Fibroblast of mammary gland (primary cell): ENCODE measurements at regions not wholly inside any gene's neighbourhood (a gene's known extent, or its start where the extent isn't known, plus 50 kb on each side); places are given as distances from the start of the nearest gene placed in this dataset.

ENCODE experiments used
- DNase-seq: peaks from one replicate; pipeline ENCODE4 v3.0.0-alpha.2; 2010; ENCODE audit warnings: low read depth
- H3K4me3 ChIP-seq: 2 replicates; pipeline ENCODE4 v1.5.1; 2011; ENCODE audit warnings: low read depth, mild to moderate bottlenecking, low read length, moderate library complexity; ENCODE audit not compliant: control insufficient read depth
- TF ChIP-seq, protein P1 (sequence below): conservative IDR thresholded peaks from 2 replicates; pipeline ENCODE4 v1.5.1; 2011; ENCODE audit warnings: low read depth, low read length, inconsistent platforms; ENCODE audit not compliant: control insufficient read depth, insufficient read depth

DNA sequence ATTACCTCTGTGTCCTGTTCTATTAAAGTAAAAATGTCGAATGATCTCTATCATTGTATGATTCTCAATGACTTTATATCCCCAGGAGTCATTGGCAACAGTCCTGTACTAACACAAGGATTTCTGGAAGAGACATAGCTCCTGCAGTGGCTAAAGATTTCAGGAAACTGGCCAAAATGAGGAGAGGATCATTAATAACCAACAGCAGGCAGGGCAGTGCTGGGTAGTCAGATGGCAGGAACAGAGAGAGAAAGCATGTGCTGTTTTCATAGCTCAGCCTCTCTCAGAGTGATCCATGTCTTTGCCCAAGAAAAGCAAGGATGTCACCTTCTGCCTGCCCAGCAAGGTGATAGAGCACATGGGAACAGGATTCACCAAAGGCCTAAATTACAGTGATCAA lies 604.7 kb upstream of the PLXNA2 start:
- DNase-seq, result no peak
- no peak overlapping the region for H3K4me3 ChIP-seq
- TF ChIP-seq, protein P1, sequence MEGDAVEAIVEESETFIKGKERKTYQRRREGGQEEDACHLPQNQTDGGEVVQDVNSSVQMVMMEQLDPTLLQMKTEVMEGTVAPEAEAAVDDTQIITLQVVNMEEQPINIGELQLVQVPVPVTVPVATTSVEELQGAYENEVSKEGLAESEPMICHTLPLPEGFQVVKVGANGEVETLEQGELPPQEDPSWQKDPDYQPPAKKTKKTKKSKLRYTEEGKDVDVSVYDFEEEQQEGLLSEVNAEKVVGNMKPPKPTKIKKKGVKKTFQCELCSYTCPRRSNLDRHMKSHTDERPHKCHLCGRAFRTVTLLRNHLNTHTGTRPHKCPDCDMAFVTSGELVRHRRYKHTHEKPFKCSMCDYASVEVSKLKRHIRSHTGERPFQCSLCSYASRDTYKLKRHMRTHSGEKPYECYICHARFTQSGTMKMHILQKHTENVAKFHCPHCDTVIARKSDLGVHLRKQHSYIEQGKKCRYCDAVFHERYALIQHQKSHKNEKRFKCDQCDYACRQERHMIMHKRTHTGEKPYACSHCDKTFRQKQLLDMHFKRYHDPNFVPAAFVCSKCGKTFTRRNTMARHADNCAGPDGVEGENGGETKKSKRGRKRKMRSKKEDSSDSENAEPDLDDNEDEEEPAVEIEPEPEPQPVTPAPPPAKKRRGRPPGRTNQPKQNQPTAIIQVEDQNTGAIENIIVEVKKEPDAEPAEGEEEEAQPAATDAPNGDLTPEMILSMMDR, result no peak

DNA sequence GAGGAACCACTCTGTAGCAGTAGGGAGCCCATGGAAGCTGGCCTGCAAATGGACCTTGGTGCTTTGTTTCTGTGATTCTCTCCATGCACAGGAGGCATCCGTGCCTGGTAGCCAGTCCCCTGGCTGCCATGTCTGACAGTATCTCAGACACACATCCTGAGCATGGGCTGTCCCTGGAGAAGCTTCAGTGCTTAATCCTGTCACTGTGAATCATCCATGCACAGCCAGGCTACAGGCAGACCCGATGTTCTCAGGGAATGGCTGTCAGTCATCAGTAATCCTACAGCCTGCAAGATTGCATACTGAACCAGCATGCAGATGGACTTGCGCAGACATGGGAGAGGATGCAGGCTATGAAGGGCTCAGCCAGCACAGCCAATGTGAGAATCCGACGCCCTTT lies 606.3 kb upstream of the PLXNA2 start:
- H3K4me3 ChIP-seq, result no peak overlapping the region
- DNase-seq, result no peak

DNA sequence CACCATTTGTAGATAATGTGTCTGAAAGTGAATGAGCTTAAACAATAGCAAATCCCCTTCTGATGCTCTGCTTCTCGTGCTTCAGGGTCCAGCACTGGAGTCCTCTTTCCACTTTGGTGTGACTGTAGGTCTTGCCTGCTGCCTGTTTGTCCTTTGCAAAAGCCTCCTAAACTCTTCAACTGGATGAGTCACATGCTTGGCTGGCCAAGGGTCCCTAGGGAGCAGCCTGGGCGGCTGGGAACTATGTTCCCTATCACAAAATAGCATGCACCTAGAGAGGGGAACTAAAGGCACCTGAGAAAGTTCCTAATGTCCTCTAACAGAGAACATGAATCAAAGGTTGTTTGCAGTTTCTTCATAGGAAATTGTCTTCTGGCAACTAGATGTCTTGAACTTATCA lies 607.2 kb upstream of the PLXNA2 start:
- TF ChIP-seq, protein P1, result no peak
- DNase-seq, result no peak
- H3K4me3 ChIP-seq, result no peak overlapping the region

More for the DNA sequence above, 606.3 kb upstream of the PLXNA2 start:
- TF ChIP-seq, protein P1, result no peak

DNA sequence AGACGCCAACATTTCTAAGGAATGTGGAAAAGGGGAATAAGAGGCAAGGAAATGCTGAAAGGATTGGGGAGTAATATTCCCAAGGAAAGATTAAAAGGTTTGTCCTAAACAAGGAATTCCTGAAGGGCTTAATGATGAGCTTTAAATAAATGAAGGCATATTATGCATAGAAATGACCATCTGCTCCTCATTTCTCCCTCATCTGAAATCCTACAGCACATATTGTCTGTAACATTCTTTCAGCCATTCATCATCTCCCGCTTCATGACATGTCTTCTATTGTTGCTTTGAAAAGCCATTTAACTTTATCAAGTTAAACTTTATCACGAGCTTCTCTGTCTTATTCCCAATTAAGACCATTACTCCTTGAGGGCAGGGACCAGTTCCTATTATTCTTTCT lies 608.7 kb upstream of the PLXNA2 start:
- TF ChIP-seq, protein P1, result no peak
- DNase-seq, result no peak
- H3K4me3 ChIP-seq, result no peak overlapping the region

DNA sequence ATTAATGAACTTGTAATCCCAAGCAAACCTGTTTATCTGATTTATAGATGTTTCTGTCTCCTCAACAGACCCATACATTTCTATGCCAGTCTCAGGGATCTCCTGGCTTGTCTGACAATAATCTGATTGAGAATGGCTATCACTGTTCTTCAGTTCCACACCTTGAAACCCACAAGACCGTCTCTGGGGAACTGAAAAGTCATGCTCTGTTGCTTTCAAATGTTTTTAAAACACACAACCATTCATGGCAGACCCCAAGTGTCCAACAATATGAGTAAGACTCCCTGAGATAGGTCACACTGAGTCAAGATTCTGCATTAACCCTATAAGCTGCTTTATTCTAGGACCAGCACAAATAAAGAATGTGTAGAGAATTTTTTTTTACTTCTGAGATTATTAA lies 611.2 kb upstream of the PLXNA2 start:
- TF ChIP-seq, protein P1, result no peak
- H3K4me3 ChIP-seq, result no peak overlapping the region
- DNase-seq, result no peak

DNA sequence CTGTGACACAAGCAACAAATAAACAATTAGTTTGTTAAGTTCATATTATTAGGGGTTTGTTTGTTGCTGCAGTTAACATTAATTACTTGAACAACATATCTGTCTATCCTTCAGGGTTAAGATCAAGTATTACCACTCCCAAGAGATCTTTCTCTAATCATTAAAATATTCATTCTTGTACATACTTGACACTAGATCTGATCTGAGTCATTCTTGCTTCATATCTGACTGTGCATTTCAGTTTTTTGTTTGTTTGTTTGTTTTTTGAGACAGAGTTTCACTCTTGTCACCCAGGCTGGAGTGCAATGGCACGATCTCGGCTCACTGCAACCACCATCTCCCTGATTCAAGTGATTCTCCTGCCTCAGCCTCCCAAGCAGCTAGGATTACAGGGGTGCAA lies 613.3 kb upstream of the PLXNA2 start:
- TF ChIP-seq, protein P1, result no peak
- H3K4me3 ChIP-seq, result no peak overlapping the region
- DNase-seq, result no peak

DNA sequence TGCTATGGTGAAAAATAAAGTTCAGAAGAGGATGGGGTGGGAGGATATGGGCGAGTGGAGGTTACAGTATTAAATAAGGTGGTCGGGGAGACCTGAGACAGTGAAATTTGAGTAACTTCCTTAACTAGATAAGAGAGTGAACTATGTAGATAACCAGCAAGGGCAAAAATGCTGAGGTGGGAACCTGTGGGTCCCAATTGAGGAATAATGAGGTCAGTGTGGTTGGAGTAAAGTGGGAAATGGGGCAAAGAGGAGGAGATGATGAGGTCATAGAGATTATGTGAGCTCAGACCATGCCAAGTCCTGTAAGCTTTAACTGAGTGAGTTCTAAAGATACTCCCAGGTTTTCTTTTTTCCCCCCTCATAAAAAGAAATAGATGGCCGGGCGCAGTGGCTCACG lies 614.6 kb upstream of the PLXNA2 start:
- DNase-seq, result no peak
- TF ChIP-seq, protein P1, result no peak
- H3K4me3 ChIP-seq, result no peak overlapping the region
